ENCODE measurements at regions not wholly inside any gene's neighbourhood (a gene's known extent, or its start where the extent isn't known, plus 50 kb on each side); places are given as distances from the start of the nearest gene placed in this dataset.

DNA sequence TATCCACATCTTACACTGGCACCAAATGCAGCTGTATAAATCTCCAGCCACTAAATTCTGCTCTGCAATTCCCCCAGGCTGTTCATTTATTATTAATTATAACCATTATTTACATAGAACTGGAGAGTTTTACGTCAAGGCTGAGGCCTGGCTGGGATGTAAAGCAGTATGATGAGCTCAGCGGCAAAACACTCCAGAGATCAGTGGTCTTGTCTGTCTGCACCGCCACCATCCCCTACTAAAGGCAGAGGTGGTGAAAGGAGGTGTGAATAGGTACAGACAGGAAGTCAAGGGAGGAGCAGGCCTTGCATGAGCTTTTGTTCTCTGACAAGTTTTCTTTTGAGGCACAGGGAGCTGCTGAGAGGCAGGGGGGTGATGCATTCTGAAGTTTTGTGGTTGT lies 159.9 kb upstream of the PCSK2 start:
- Histone ChIP-seq H3K36me3 (ENCODE audit: control insufficient read depth, insufficient read depth, low read length) (no peaks in the 10 kb centered on the region), H3K4me3 (ENCODE audit: low read depth, low read length) (no peak overlapping the region), H3K27me3 (replicated peaks; ENCODE audit: control insufficient read depth, insufficient read depth, low read length) (no peaks in the 10 kb centered on the region; the same call in 1 of the 2 replicates), H3K9me3 (no peaks in the 10 kb centered on the region), H3K4me1 (no peaks in the 10 kb centered on the region)
- no peaks in the 10 kb centered on the region for H3K9me3 Mint-ChIP-seq (ENCODE audit: unreplicated experiment)
- POLR2A ChIA-PET: no interaction called here
- no peaks in the 10 kb centered on the region for H3K36me3 Mint-ChIP-seq (ENCODE audit: insufficient read depth, unreplicated experiment)
- H3K27ac Mint-ChIP-seq (ENCODE audit: unreplicated experiment): no peak overlapping the region
- no peak for TF ChIP-seq CTCF (IDR thresholded peaks at IDR 0.05; ENCODE audit: insufficient read depth in 1 of 2, low read depth in 1 of 2, low read length in 1 of 2, severe bottlenecking in 1 of 2, unreplicated experiment in 1 of 2)
- peaks cover 17% of the 10 kb centered on the region for H3K27me3 Mint-ChIP-seq (ENCODE audit: insufficient read depth, unreplicated experiment)
- no TSS peak for BruUV-seq (replicated peaks)
- no peak for DNase-seq
- no peak overlapping the region for H3K4me3 Mint-ChIP-seq (ENCODE audit: unreplicated experiment)
- CTCF ChIA-PET: no interaction called here
- H3K4me1 Mint-ChIP-seq (ENCODE audit: low read depth, unreplicated experiment): no peaks in the 10 kb centered on the region
- intact Hi-C loops (cut with micrococcal nuclease; ENCODE audit: unreplicated experiment): no loop called here

- no TSS peak for BruUV-seq (replicated peaks)
- no peak overlapping the region for H3K4me3 Mint-ChIP-seq (ENCODE audit: unreplicated experiment)
- H3K9me3 ChIP-seq: no peaks in the 10 kb centered on the region
- peaks cover 17% of the 10 kb centered on the region for H3K27me3 Mint-ChIP-seq (ENCODE audit: insufficient read depth, unreplicated experiment)
- H3K36me3 Mint-ChIP-seq (ENCODE audit: insufficient read depth, unreplicated experiment): no peaks in the 10 kb centered on the region
- no peaks in the 10 kb centered on the region for H3K4me1 ChIP-seq
- ChIA-PET POLR2A (no interaction called here), CTCF (no interaction called here)
- no peaks in the 10 kb centered on the region for H3K36me3 ChIP-seq (ENCODE audit: control insufficient read depth, insufficient read depth, low read length)
- no peak overlapping the region for H3K27ac Mint-ChIP-seq (ENCODE audit: unreplicated experiment)
- H3K4me1 Mint-ChIP-seq (ENCODE audit: low read depth, unreplicated experiment): no peaks in the 10 kb centered on the region
- H3K27me3 ChIP-seq (replicated peaks; ENCODE audit: control insufficient read depth, insufficient read depth, low read length): no peaks in the 10 kb centered on the region
- no peak for DNase-seq
- H3K4me3 ChIP-seq (ENCODE audit: low read depth, low read length): no peak overlapping the region
- intact Hi-C loops (cut with micrococcal nuclease; ENCODE audit: unreplicated experiment): no loop called here
- TF ChIP-seq CTCF (IDR thresholded peaks at IDR 0.05; ENCODE audit: insufficient read depth in 1 of 2, low read depth in 1 of 2, low read length in 1 of 2, severe bottlenecking in 1 of 2, unreplicated experiment in 1 of 2): no peak
- H3K9me3 Mint-ChIP-seq (ENCODE audit: unreplicated experiment): no peaks in the 10 kb centered on the region
Measured at GRCh38 chr20:17068084-17068711, 158.6 kb upstream of the PCSK2 start.

DNA sequence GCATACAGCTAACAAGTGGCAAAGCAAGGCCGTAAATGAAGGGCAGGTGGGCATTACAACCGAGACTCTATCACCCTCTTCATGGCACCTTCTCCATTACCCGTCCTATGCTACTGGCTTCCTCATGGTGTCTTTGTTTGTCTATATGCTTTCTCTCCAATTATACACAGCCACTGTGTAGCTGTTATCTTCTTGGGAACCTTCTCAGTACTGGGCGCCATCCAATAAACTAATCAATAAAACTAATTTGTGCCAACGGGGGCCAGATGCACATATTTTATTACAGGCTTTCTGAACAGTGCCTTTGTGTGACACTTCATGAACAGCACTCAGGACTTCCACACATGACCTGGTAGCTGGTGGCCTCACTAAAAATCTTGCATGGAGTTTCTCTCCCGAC lies 149.8 kb upstream of the PCSK2 start:
- no peak for DNase-seq
- intact Hi-C loops (cut with micrococcal nuclease; ENCODE audit: unreplicated experiment): no loop called here
- Histone ChIP-seq H3K4me3 (ENCODE audit: low read depth, low read length) (no peak overlapping the region), H3K9me3 (no peaks in the 10 kb centered on the region), H3K27me3 (replicated peaks; ENCODE audit: control insufficient read depth, insufficient read depth, low read length) (no peaks in the 10 kb centered on the region; the same call in 1 of the 2 replicates), H3K36me3 (ENCODE audit: control insufficient read depth, insufficient read depth, low read length) (no peaks in the 10 kb centered on the region), H3K4me1 (no peaks in the 10 kb centered on the region)
- TF ChIP-seq CTCF (IDR thresholded peaks at IDR 0.05; ENCODE audit: insufficient read depth in 1 of 2, low read depth in 1 of 2, low read length in 1 of 2, severe bottlenecking in 1 of 2, unreplicated experiment in 1 of 2): no peak
- Mint-ChIP-seq H3K27ac (ENCODE audit: unreplicated experiment) (no peak overlapping the region), H3K4me1 (ENCODE audit: low read depth, unreplicated experiment) (no peaks in the 10 kb centered on the region), H3K36me3 (ENCODE audit: insufficient read depth, unreplicated experiment) (no peaks in the 10 kb centered on the region), H3K9me3 (ENCODE audit: unreplicated experiment) (no peaks in the 10 kb centered on the region), H3K4me3 (ENCODE audit: unreplicated experiment) (no peak overlapping the region), H3K27me3 (ENCODE audit: insufficient read depth, unreplicated experiment) (peaks cover 6% of the 10 kb centered on the region)
- BruUV-seq (replicated peaks): no TSS peak
- ChIA-PET CTCF (no interaction called here), POLR2A (no interaction called here)

Data from Caco-2 (cell line).